Activated T-cell treated with anti-CD3 and anti-CD28 coated beads for 4 hours (primary cell): ENCODE measurements at regions not wholly inside any gene's neighbourhood (a gene's known extent, or its start where the extent isn't known, plus 50 kb on each side); places are given as distances from the start of the nearest gene placed in this dataset.
A peak's percentile ranks its signal among the peaks of the same experiment; 100 is the strongest.

Experiments used
- DNase-seq: peaks from one replicate; pipeline ENCODE4 v3.0.0-alpha.2; 2020

GRCh38 chr6:100267721-100268123 lies 197.0 kb downstream of the SIM1 start:
- DNase-seq: no peak

GRCh38 chr6:100266494-100267401 lies 198.0 kb downstream of the SIM1 start:
- DNase-seq: no peak

- no peak for DNase-seq
Measured at GRCh38 chr6:100262086-100262485, 202.6 kb downstream of the SIM1 start.

GRCh38 chr6:100261486-100261885 lies 203.2 kb downstream of the SIM1 start:
- DNase-seq: no peak

GRCh38 chr6:100260584-100260983 lies 204.1 kb downstream of the SIM1 start:
- no peak for DNase-seq

- no peak for DNase-seq
Measured at GRCh38 chr6:100259865-100260264, 204.9 kb downstream of the SIM1 start.

- DNase-seq: no peak
Measured at GRCh38 chr6:100258752-100259151, 206.0 kb downstream of the SIM1 start.

GRCh38 chr6:100257793-100258395 lies 206.8 kb downstream of the SIM1 start:
- DNase-seq: no peak

- no peak for DNase-seq
Measured at GRCh38 chr6:100255701-100256100, 209.0 kb downstream of the SIM1 start.

- no peak for DNase-seq
Measured at GRCh38 chr6:100247123-100247522, 217.6 kb downstream of the SIM1 start.

- no peak for DNase-seq
Measured at GRCh38 chr6:100246206-100246605, 218.5 kb downstream of the SIM1 start.

GRCh38 chr6:100240798-100241197 lies 223.9 kb downstream of the SIM1 start:
- no peak for DNase-seq

- DNase-seq: no peak
Measured at GRCh38 chr6:100237821-100238220, 226.9 kb downstream of the SIM1 start.

- no peak for DNase-seq
Measured at GRCh38 chr6:100236389-100236788, 228.3 kb downstream of the SIM1 start.

- DNase-seq: no peak
Measured at GRCh38 chr6:100235631-100236030, 229.1 kb downstream of the SIM1 start.

GRCh38 chr6:100234625-100235024 lies 230.1 kb downstream of the SIM1 start:
- DNase-seq: no peak

GRCh38 chr6:100232781-100233573 lies 231.7 kb downstream of the SIM1 start:
- no peak for DNase-seq

GRCh38 chr6:100230953-100231316 lies 233.8 kb downstream of the SIM1 start:
- no peak for DNase-seq

- DNase-seq: no peak
Measured at GRCh38 chr6:100230115-100230952, 234.4 kb downstream of the SIM1 start.

- no peak for DNase-seq
Measured at GRCh38 chr6:100229512-100229911, 235.2 kb downstream of the SIM1 start.

GRCh38 chr6:100228834-100229441 lies 234.9 kb upstream of the MCHR2 start:
- DNase-seq: peak; percentile 9

GRCh38 chr6:100228437-100228833 lies 234.4 kb upstream of the MCHR2 start:
- DNase-seq: no peak
